ENCODE measurements at regions not wholly inside any gene's neighbourhood (a gene's known extent, or its start where the extent isn't known, plus 50 kb on each side); places are given as distances from the start of the nearest gene placed in this dataset.

GRCh38 chr7:22633286-22633953 lies 93.6 kb upstream of the IL6 start:
- no peak overlapping the region for H3K4me2 ChIP-seq
- H3K27ac ChIP-seq, result no peak overlapping the region
- no peak for ATAC-seq
- H3K4me1 ChIP-seq, result no peaks in the 10 kb centered on the region
- WGBS (ENCODE audit: missing lambda C conversion rate), result 45% methylated on average over 2 of the region's 2 CpGs
- ChIA-PET POLR2A (interaction anchor here (0.6 kb wide), 1 partner anchor 224 kb away, joined by 4 read pairs; no protein-coding TSS in a partner anchor), CTCF (interaction anchor here (1.5 kb wide), 1 partner anchor 13 kb away, joined by 4 read pairs; no protein-coding TSS in a partner anchor)
- no peak for FAIRE-seq
- TF ChIP-seq HOXA7 (CRISPR knock-in tag; IDR thresholded peaks at IDR 0.05) (no peak), HOXB5 (CRISPR knock-in tag; IDR thresholded peaks at IDR 0.05) (no peak), EP300 (IDR thresholded peaks at IDR 0.05) (no peak), RFX5 (IDR thresholded peaks at IDR 0.05) (no peak), CTCF (IDR thresholded peaks at IDR 0.05) (no peak), RAD21 (conservative IDR thresholded peaks at IDR 0.05 in 1 of 2, IDR thresholded peaks at IDR 0.05 in 1 of 2) (no peak), KDM1A (IDR thresholded peaks at IDR 0.05; ENCODE audit: low read depth) (no peak), ATOH8 (CRISPR knock-in tag; IDR thresholded peaks at IDR 0.05; ENCODE audit: low read depth) (no peak), GATA3 (IDR thresholded peaks at IDR 0.05; ENCODE audit: borderline replicate concordance) (no peak), HDAC2 (IDR thresholded peaks at IDR 0.05) (no peak), ZNF302 (CRISPR knock-in tag; IDR thresholded peaks at IDR 0.05) (no peak), MAX (IDR thresholded peaks at IDR 0.05) (no peak), CBX2 (IDR thresholded peaks at IDR 0.05; ENCODE audit: borderline replicate concordance, low read depth) (no peak), BCL3 (IDR thresholded peaks at IDR 0.05) (no peak), TFCP2L1 (CRISPR knock-in tag; IDR thresholded peaks at IDR 0.05) (no peak), E2F6 (IDR thresholded peaks at IDR 0.05; ENCODE audit: borderline replicate concordance, low read depth) (no peak), HEYL (CRISPR knock-in tag; IDR thresholded peaks at IDR 0.05) (no peak)
- no peak overlapping the region for H3K4me3 ChIP-seq
- DNase-seq (ENCODE audit: low read depth in 1 of 2, low spot score in 1 of 2), result no peak
- H3K9me3 ChIP-seq, result no peaks in the 10 kb centered on the region

- DNase-seq (ENCODE audit: low read depth in 1 of 2, low spot score in 1 of 2), result no peak
- ChIA-PET POLR2A (no interaction called here), CTCF (no interaction called here)
- 44% methylated on average over 2 of the region's 2 CpGs for WGBS (ENCODE audit: missing lambda C conversion rate)
- H3K4me2 ChIP-seq, result no peak overlapping the region
- no peak for FAIRE-seq
- H3K9me3 ChIP-seq, result no peaks in the 10 kb centered on the region
- H3K27ac ChIP-seq, result no peak overlapping the region
- no peak for ATAC-seq
- H3K4me3 ChIP-seq, result no peak overlapping the region
- H3K4me1 ChIP-seq, result no peaks in the 10 kb centered on the region
- no peak for TF ChIP-seq CHD4 (IDR thresholded peaks at IDR 0.05; ENCODE audit: borderline replicate concordance)
- no peak for TF ChIP-seq KDM1A (IDR thresholded peaks at IDR 0.05; ENCODE audit: low read depth)
- no peak for TF ChIP-seq RNF2 (IDR thresholded peaks at IDR 0.05; ENCODE audit: borderline replicate concordance, low read depth)
- no peak for TF ChIP-seq ZNF302 (CRISPR knock-in tag; IDR thresholded peaks at IDR 0.05)
- TF ChIP-seq SREBF2 (IDR thresholded peaks at IDR 0.05), result no peak
- no peak for TF ChIP-seq REST (IDR thresholded peaks at IDR 0.05)
- TF ChIP-seq MAFK (IDR thresholded peaks at IDR 0.05; ENCODE audit: partially characterized antibody), result no peak
- TF ChIP-seq KDM5A (IDR thresholded peaks at IDR 0.05), result no peak
- TF ChIP-seq MAZ (IDR thresholded peaks at IDR 0.05; ENCODE audit: borderline replicate concordance, low read depth, low read length), result no peak
- TF ChIP-seq JUN (IDR thresholded peaks at IDR 0.05), result no peak
- TF ChIP-seq PHF8 (IDR thresholded peaks at IDR 0.05; ENCODE audit: borderline replicate concordance, low read depth), result no peak
- TF ChIP-seq FOSB (CRISPR knock-in tag; IDR thresholded peaks at IDR 0.05), result no peak
- no peak for TF ChIP-seq EHMT2 (IDR thresholded peaks at IDR 0.05; ENCODE audit: low read depth)
- no peak for TF ChIP-seq HEYL (CRISPR knock-in tag; IDR thresholded peaks at IDR 0.05)
- TF ChIP-seq HDAC2 (IDR thresholded peaks at IDR 0.05), result no peak
- TF ChIP-seq ESRRA (IDR thresholded peaks at IDR 0.05; ENCODE audit: borderline replicate concordance, low read length), result no peak
- TF ChIP-seq ZSCAN20 (CRISPR knock-in tag; IDR thresholded peaks at IDR 0.05), result no peak
Observed at GRCh38 chr7:22632674-22633073, 94.3 kb upstream of the IL6 start.
